ENCODE measurements at regions not wholly inside any gene's neighbourhood (a gene's known extent, or its start where the extent isn't known, plus 50 kb on each side); places are given as distances from the start of the nearest gene placed in this dataset.
A peak's percentile ranks its signal among the peaks of the same experiment; 100 is the strongest.

- Histone ChIP-seq H3K36me3 (ENCODE audit: control insufficient read depth in 2 of 4, insufficient read depth in 4 of 4, low read length in 3 of 4) (peaks cover 0 to 4% (median 0%) of the 10 kb centered on the region in 4 experiments; a peak in 2 of 8 replicates), H3K27ac (ENCODE audit: low read depth, low read length) (no peak overlapping the region), H2BK12ac (ENCODE audit: low read depth, low read length) (no peak overlapping the region), H3K9ac (replicated peaks in 1 of 4; ENCODE audit: extremely low read depth in 1 of 4, low read depth in 3 of 4, low read length in 3 of 4) (no peak overlapping the region), H4K20me1 (replicated peaks in 1 of 2; ENCODE audit: control insufficient read depth in 1 of 2, insufficient read depth in 2 of 2, low read length in 2 of 2) (no peaks in the 10 kb centered on the region), H3K79me2 (ENCODE audit: control insufficient read depth in 1 of 2, insufficient read depth in 2 of 2, low read length in 2 of 2) (peaks cover 0 to 3% of the 10 kb centered on the region in 2 experiments; a peak in 1 of 4 replicates), H3K9me3 (ENCODE audit: insufficient read depth in 2 of 2, low read depth in 1 of 2, low read length in 1 of 2) (no peaks in the 10 kb centered on the region), H2AFZ (ENCODE audit: low read length) (no peak overlapping the region), H2BK120ac (replicated peaks; ENCODE audit: low read depth, low read length) (no peak overlapping the region), H4K5ac (ENCODE audit: insufficient read length, low read depth, low read length) (no peak overlapping the region), H3K14ac (ENCODE audit: insufficient read length) (no peak overlapping the region), H3K4me3 (ENCODE audit: extremely low read depth in 1 of 4, insufficient read depth in 2 of 4, low read depth in 3 of 4, low read length in 4 of 4) (no peak overlapping the region), H3K79me1 (ENCODE audit: low read depth, low read length) (no peaks in the 10 kb centered on the region; the same call in 1 of the 2 replicates), H3K4ac (replicated peaks; ENCODE audit: insufficient read length, low read depth, low read length) (no peak overlapping the region), H4K8ac (ENCODE audit: extremely low read depth, insufficient read depth, low read length) (no peak overlapping the region), H3K18ac (ENCODE audit: extremely low read depth, low read length) (no peak overlapping the region), H2BK20ac (ENCODE audit: low read length) (no peak overlapping the region), H4K91ac (replicated peaks; ENCODE audit: insufficient read length, low read length) (no peak overlapping the region), H3K27me3 (replicated peaks in 1 of 4; ENCODE audit: control insufficient read depth in 3 of 4, extremely low read depth in 1 of 4, insufficient read depth in 3 of 4, low read length in 3 of 4) (no peaks in the 10 kb centered on the region), H3K23me2 (ENCODE audit: low read depth, low read length) (no peaks in the 10 kb centered on the region; the same call in 1 of the 2 replicates), H2BK15ac (ENCODE audit: low read length) (no peak overlapping the region), H3K4me2 (ENCODE audit: insufficient read depth in 1 of 2, low read depth in 2 of 2, low read length in 2 of 2) (no peak overlapping the region), H2AK5ac (ENCODE audit: low read depth, low read length) (no peak overlapping the region), H3K56ac (replicated peaks; ENCODE audit: insufficient read length, low read depth, low read length) (no peak overlapping the region), H3K4me1 (replicated peaks in 1 of 4; ENCODE audit: control insufficient read depth in 3 of 4, insufficient read depth in 4 of 4, low read length in 3 of 4) (peaks cover 0 to 9% (median 0%) of the 10 kb centered on the region in 4 experiments; a peak in 3 of 7 replicates), H3K23ac (ENCODE audit: insufficient read length) (no peak overlapping the region), H2BK5ac (ENCODE audit: low read depth, low read length) (no peak overlapping the region)
- ChIA-PET POLR2A (ENCODE audit: partially characterized antibody) (interaction anchor here (0.7 to 1.0 kb wide), 2 partner anchors 15 to 37 kb away, joined by 3 to 4 read pairs; no protein-coding TSS in a partner anchor), CTCF (ENCODE audit: partially characterized antibody) (interaction anchor here (0.7 to 10.0 kb wide), 10 partner anchors 9 to 1197 kb away, joined by 3 to 119 read pairs (median 20); no protein-coding TSS in a partner anchor)
- DNase-seq (ENCODE audit: low read depth in 1 of 2, low spot score in 2 of 2) (no peak), FAIRE-seq (no peak)
- peak; percentile 53; the same call in 1 of the 2 replicates for TF ChIP-seq KDM1A (IDR thresholded peaks at IDR 0.05; ENCODE audit: borderline replicate concordance, low read length)
- no peak for TF ChIP-seq SAP30 (IDR thresholded peaks at IDR 0.05; ENCODE audit: insufficient read depth, insufficient replicate concordance, low read length)
- no peak for TF ChIP-seq TAF7 (optimal IDR thresholded peaks at IDR 0.05; ENCODE audit: borderline replicate concordance, low read depth, low read length)
- no peak for TF ChIP-seq SP4 (IDR thresholded peaks at IDR 0.05; ENCODE audit: low read length)
- no peak for TF ChIP-seq CBX5 (IDR thresholded peaks at IDR 0.05; ENCODE audit: low read depth, low read length)
- TF ChIP-seq, protein P1, sequence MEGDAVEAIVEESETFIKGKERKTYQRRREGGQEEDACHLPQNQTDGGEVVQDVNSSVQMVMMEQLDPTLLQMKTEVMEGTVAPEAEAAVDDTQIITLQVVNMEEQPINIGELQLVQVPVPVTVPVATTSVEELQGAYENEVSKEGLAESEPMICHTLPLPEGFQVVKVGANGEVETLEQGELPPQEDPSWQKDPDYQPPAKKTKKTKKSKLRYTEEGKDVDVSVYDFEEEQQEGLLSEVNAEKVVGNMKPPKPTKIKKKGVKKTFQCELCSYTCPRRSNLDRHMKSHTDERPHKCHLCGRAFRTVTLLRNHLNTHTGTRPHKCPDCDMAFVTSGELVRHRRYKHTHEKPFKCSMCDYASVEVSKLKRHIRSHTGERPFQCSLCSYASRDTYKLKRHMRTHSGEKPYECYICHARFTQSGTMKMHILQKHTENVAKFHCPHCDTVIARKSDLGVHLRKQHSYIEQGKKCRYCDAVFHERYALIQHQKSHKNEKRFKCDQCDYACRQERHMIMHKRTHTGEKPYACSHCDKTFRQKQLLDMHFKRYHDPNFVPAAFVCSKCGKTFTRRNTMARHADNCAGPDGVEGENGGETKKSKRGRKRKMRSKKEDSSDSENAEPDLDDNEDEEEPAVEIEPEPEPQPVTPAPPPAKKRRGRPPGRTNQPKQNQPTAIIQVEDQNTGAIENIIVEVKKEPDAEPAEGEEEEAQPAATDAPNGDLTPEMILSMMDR (IDR thresholded peaks at IDR 0.05; ENCODE audit: control extremely low read depth in 1 of 3, insufficient read depth in 1 of 3, low read depth in 1 of 3, low read length in 3 of 3), result no peak
- TF ChIP-seq CREB1 (IDR thresholded peaks at IDR 0.05), result no peak
- WGBS, 2 experiments (ENCODE audit: extremely low coverage in 1 of 2, insufficient coverage in 1 of 2, insufficient read length in 1 of 2, insufficient replicate concordance in 2 of 2, low coverage in 1 of 2, low lambda C conversion rate in 2 of 2, missing lambda C conversion rate in 1 of 2), result 86% methylated on average over 2 of the region's 2 CpGs; no CpG with 5 or more reads in 1 of the 2 experiments
Measured at GRCh38 chr14:100386846-100387245, 63.7 kb downstream of the SLC25A47 start.

Data from H1 (cell line).